H1 (cell line): ENCODE measurements at regions not wholly inside any gene's neighbourhood (a gene's known extent, or its start where the extent isn't known, plus 50 kb on each side); places are given as distances from the start of the nearest gene placed in this dataset.

ENCODE experiments used
- BRCA1 ChIP-seq: IDR thresholded peaks from 2 replicates; pipeline ENCODE4 v1.6.1; 2012; ENCODE audit warnings: low read depth, low read length, improper control_type of control experiment
- CEBPB ChIP-seq: IDR thresholded peaks from 2 replicates; pipeline ENCODE4 v1.6.1; 2012; ENCODE audit warnings: low read depth, low read length
- CHD1 ChIP-seq: IDR thresholded peaks from 2 replicates; pipeline ENCODE4 v1.6.1; 2012; ENCODE audit warnings: low read depth, low read length, improper control_type of control experiment
- CTCF ChIP-seq, 3 experiments: IDR thresholded peaks; 1 replicate in 2 of 3; 2 replicates in 1 of 3; pipeline versions ENCODE4 v1.5.1 to v1.6.1; 2011; ENCODE audit warnings: low read length in 3 of 3, mild to moderate bottlenecking in 3 of 3, inconsistent platforms in 2 of 3, low read depth in 1 of 3, moderate library complexity in 1 of 3; ENCODE audit not compliant: insufficient read depth in 1 of 3; ENCODE audit errors: control extremely low read depth in 1 of 3
- EGR1 ChIP-seq: IDR thresholded peaks from 2 replicates; pipeline ENCODE4 v1.6.1; 2011; ENCODE audit warnings: low read depth, low read length, borderline replicate concordance
- EP300 ChIP-seq, 2 experiments: IDR thresholded peaks; 1 replicate in 1 of 2; 2 replicates in 1 of 2; pipeline ENCODE4 v1.6.1; 2011 to 2012; ENCODE audit warnings: low read depth in 2 of 2, low read length in 2 of 2, mild to moderate bottlenecking in 2 of 2, borderline replicate concordance in 1 of 2, inconsistent platforms in 1 of 2, moderate library complexity in 1 of 2
- EZH2 ChIP-seq: fragments of 200-600 bp; sonication (generic); IDR thresholded peaks from 2 replicates; pipeline ENCODE4 v1.7.1; 2012; ENCODE audit warnings: low read depth, mild to moderate bottlenecking, moderate library complexity, low read length, inconsistent platforms; ENCODE audit not compliant: severe bottlenecking
- HDAC2 ChIP-seq, 2 experiments: fragments of 300-600 bp in 1 of 2; sonication (generic) in 1 of 2; IDR thresholded peaks; 2 replicates each; pipeline ENCODE4 v1.6.1; 2011 to 2012; ENCODE audit warnings: low read depth in 2 of 2, low read length in 2 of 2, mild to moderate bottlenecking in 2 of 2, moderate library complexity in 2 of 2, borderline replicate concordance in 1 of 2, inconsistent platforms in 1 of 2
- MAX ChIP-seq: IDR thresholded peaks from 2 replicates; pipeline ENCODE4 v1.6.1; 2012; ENCODE audit warnings: inconsistent platforms
- POLR2A ChIP-seq, 2 experiments: IDR thresholded peaks; 1 replicate in 1 of 2; 2 replicates in 1 of 2; pipeline ENCODE4 v1.6.1; 2011; ENCODE audit warnings: low read depth in 2 of 2, low read length in 2 of 2, mild to moderate bottlenecking in 2 of 2; ENCODE audit errors: control extremely low read depth in 1 of 2
- RBBP5 ChIP-seq: IDR thresholded peaks from 2 replicates; pipeline ENCODE4 v1.7.1; 2012; ENCODE audit warnings: low read depth, mild to moderate bottlenecking, inconsistent platforms, low read length, moderate library complexity, borderline replicate concordance
- TAF1 ChIP-seq: IDR thresholded peaks from 2 replicates; pipeline ENCODE4 v1.6.1; 2011; ENCODE audit warnings: mild to moderate bottlenecking, low read depth, low read length
- TCF12 ChIP-seq: IDR thresholded peaks from 2 replicates; pipeline ENCODE4 v1.6.1; 2011; ENCODE audit warnings: low read depth, mild to moderate bottlenecking, low read length
- ZNF274 ChIP-seq: IDR thresholded peaks from 2 replicates; pipeline ENCODE4 v1.7.0; 2012; ENCODE audit warnings: low read length, borderline replicate concordance; ENCODE audit errors: extremely low read depth

GRCh38 chr12:28908646-28909045 is 240.4 kb upstream of the FAR2 start:
- no peak for TF ChIP-seq CTCF (IDR thresholded peaks at IDR 0.05; ENCODE audit: control extremely low read depth in 1 of 3, insufficient read depth in 1 of 3, low read depth in 1 of 3, low read length in 3 of 3)
- TF ChIP-seq CEBPB: no peak
- no peak for TF ChIP-seq EGR1
- TF ChIP-seq POLR2A (IDR thresholded peaks at IDR 0.05; ENCODE audit: control extremely low read depth in 1 of 2, low read depth in 2 of 2, low read length in 2 of 2): no peak
- TF ChIP-seq BRCA1: no peak
- TF ChIP-seq HDAC2 (IDR thresholded peaks at IDR 0.05; ENCODE audit: borderline replicate concordance in 1 of 2, low read depth in 2 of 2, low read length in 2 of 2): no peak
- no peak for TF ChIP-seq TCF12
- TF ChIP-seq RBBP5: no peak
- TF ChIP-seq CHD1: no peak
- no peak for TF ChIP-seq TAF1
- no peak for TF ChIP-seq EP300 (IDR thresholded peaks at IDR 0.05; ENCODE audit: borderline replicate concordance in 1 of 2, low read depth in 2 of 2, low read length in 2 of 2)
- no peak for TF ChIP-seq ZNF274
- no peak for TF ChIP-seq EZH2
- no peak for TF ChIP-seq MAX
